Astrocyte (in vitro differentiated cells and primary cell): ENCODE measurements at regions not wholly inside any gene's neighbourhood (a gene's known extent, or its start where the extent isn't known, plus 50 kb on each side); places are given as distances from the start of the nearest gene placed in this dataset.

Experiments used
- DNase-seq: peaks from one replicate; pipeline ENCODE4 v3.0.0-alpha.2; 2010; ENCODE audit warnings: low read depth
- FAIRE-seq: peaks from 2 replicates; lab custom pipeline; 2011; peaks lifted over from hg19 to GRCh38; lab: Jason Lieb, UNC
- H2AFZ ChIP-seq: 2 replicates; pipeline ENCODE4 v1.6.0; 2012; ENCODE audit warnings: low read depth, low read length, inconsistent platforms
- H3K27ac ChIP-seq: 2 replicates; pipeline ENCODE4 v1.5.1; 2011; ENCODE audit warnings: low read depth, low read length, inconsistent platforms
- H3K27me3 ChIP-seq: 2 replicates; pipeline ENCODE4 v1.6.0; 2011; ENCODE audit warnings: low read length, inconsistent platforms; ENCODE audit not compliant: insufficient read depth
- H3K36me3 ChIP-seq: 2 replicates; pipeline ENCODE4 v1.5.1; 2011; ENCODE audit warnings: low read length, inconsistent platforms; ENCODE audit not compliant: insufficient read depth
- H3K4me1 ChIP-seq: 2 replicates; pipeline ENCODE4 v1.5.1; 2011; ENCODE audit warnings: low read length, inconsistent platforms; ENCODE audit not compliant: insufficient read depth
- H3K4me2 ChIP-seq: 2 replicates; pipeline ENCODE4 v1.6.0; 2012; ENCODE audit warnings: low read length, inconsistent platforms
- H3K4me3 ChIP-seq: 2 replicates; pipeline ENCODE4 v1.5.1; 2011; ENCODE audit warnings: low read depth, mild to moderate bottlenecking, low read length, inconsistent platforms; ENCODE audit not compliant: insufficient read depth
- H3K79me2 ChIP-seq: 2 replicates; pipeline ENCODE4 v1.6.0; 2012; ENCODE audit warnings: mild to moderate bottlenecking, low read length, inconsistent platforms; ENCODE audit not compliant: insufficient read depth
- H3K9ac ChIP-seq: 2 replicates; pipeline ENCODE4 v1.6.0; 2012; ENCODE audit warnings: mild to moderate bottlenecking, low read length, inconsistent platforms
- H3K9me3 ChIP-seq: 2 replicates; pipeline ENCODE4 v1.5.1; 2012; ENCODE audit warnings: low read depth, mild to moderate bottlenecking, low read length, inconsistent platforms; ENCODE audit not compliant: insufficient read depth
- H4K20me1 ChIP-seq: 2 replicates; pipeline ENCODE4 v1.6.0; 2012; ENCODE audit warnings: low read length, inconsistent platforms; ENCODE audit not compliant: insufficient read depth
- H3K27ac Mint-ChIP-seq: one replicate; pipeline ENCODE4 v1.8.0; 2021; ENCODE audit warnings: mild to moderate bottlenecking, mixed read lengths; ENCODE audit not compliant: unreplicated experiment
- H3K27me3 Mint-ChIP-seq: one replicate; pipeline ENCODE4 v1.8.0; 2021; ENCODE audit warnings: low read depth, mixed read lengths; ENCODE audit not compliant: unreplicated experiment
- H3K36me3 Mint-ChIP-seq: one replicate; pipeline ENCODE4 v1.8.0; 2021; ENCODE audit warnings: low read depth, mixed read lengths; ENCODE audit not compliant: unreplicated experiment
- H3K4me1 Mint-ChIP-seq: one replicate; pipeline ENCODE4 v1.8.0; 2021; ENCODE audit warnings: low read depth, mixed read lengths; ENCODE audit not compliant: unreplicated experiment
- H3K4me3 Mint-ChIP-seq: one replicate; pipeline ENCODE4 v1.8.0; 2021; ENCODE audit warnings: mild to moderate bottlenecking, moderate library complexity, mixed read lengths; ENCODE audit not compliant: unreplicated experiment
- H3K9me3 Mint-ChIP-seq: one replicate; pipeline ENCODE4 v1.8.0; 2021; ENCODE audit warnings: mild to moderate bottlenecking, mixed read lengths; ENCODE audit not compliant: unreplicated experiment
- CTCF ChIP-seq: IDR thresholded peaks from 2 replicates; pipeline ENCODE4 v1.5.1; 2011; ENCODE audit warnings: low read depth, mild to moderate bottlenecking, inconsistent platforms, low read length, moderate library complexity; ENCODE audit not compliant: insufficient read depth
- EZH2 ChIP-seq: IDR thresholded peaks from 2 replicates; pipeline ENCODE4 v1.6.1; 2012; ENCODE audit warnings: mild to moderate bottlenecking, low read length, inconsistent platforms; ENCODE audit not compliant: insufficient read depth

GRCh38 chr4:100852326-100852725, 334.5 kb upstream of the EMCN start:
- Histone ChIP-seq H3K27me3 (no peaks in the 10 kb centered on the region), H3K4me3 (no peak overlapping the region), H3K36me3 (no peaks in the 10 kb centered on the region), H3K9me3 (no peaks in the 10 kb centered on the region), H3K4me2 (no peak overlapping the region), H2AFZ (no peak overlapping the region), H3K27ac (no peak overlapping the region), H3K79me2 (no peaks in the 10 kb centered on the region), H3K4me1 (no peaks in the 10 kb centered on the region), H4K20me1 (no peaks in the 10 kb centered on the region), H3K9ac (no peak overlapping the region)
- DNase-seq (no peak), FAIRE-seq (no peak)
- H3K9me3 Mint-ChIP-seq = no peaks in the 10 kb centered on the region
- H3K4me1 Mint-ChIP-seq = no peaks in the 10 kb centered on the region
- H3K27ac Mint-ChIP-seq = no peak overlapping the region
- no peaks in the 10 kb centered on the region for H3K36me3 Mint-ChIP-seq
- no peak for TF ChIP-seq EZH2
- TF ChIP-seq CTCF = no peak
- no peaks in the 10 kb centered on the region for H3K27me3 Mint-ChIP-seq
- H3K4me3 Mint-ChIP-seq = no peak overlapping the region

GRCh38 chr4:100849319-100849718, 331.5 kb upstream of the EMCN start:
- Mint-ChIP-seq H3K36me3 (no peaks in the 10 kb centered on the region), H3K4me1 (no peaks in the 10 kb centered on the region), H3K27ac (no peak overlapping the region), H3K9me3 (no peaks in the 10 kb centered on the region), H3K4me3 (no peak overlapping the region), H3K27me3 (no peaks in the 10 kb centered on the region)
- FAIRE-seq = no peak
- DNase-seq = no peak
- H3K36me3 ChIP-seq = no peaks in the 10 kb centered on the region
- no peak overlapping the region for H3K4me2 ChIP-seq
- no peaks in the 10 kb centered on the region for H3K27me3 ChIP-seq
- TF ChIP-seq CTCF (no peak), EZH2 (no peak)
- H2AFZ ChIP-seq = no peak overlapping the region
- H3K79me2 ChIP-seq = no peaks in the 10 kb centered on the region
- no peak overlapping the region for H3K9ac ChIP-seq
- no peaks in the 10 kb centered on the region for H4K20me1 ChIP-seq
- no peak overlapping the region for H3K4me3 ChIP-seq
- H3K27ac ChIP-seq = no peak overlapping the region
- H3K9me3 ChIP-seq = no peaks in the 10 kb centered on the region
- H3K4me1 ChIP-seq = no peaks in the 10 kb centered on the region

- Histone ChIP-seq H3K4me2 (no peak overlapping the region), H3K27ac (no peak overlapping the region), H3K79me2 (no peaks in the 10 kb centered on the region), H2AFZ (no peak overlapping the region), H3K9me3 (no peaks in the 10 kb centered on the region), H3K4me3 (no peak overlapping the region), H3K4me1 (no peaks in the 10 kb centered on the region), H4K20me1 (no peaks in the 10 kb centered on the region), H3K27me3 (no peaks in the 10 kb centered on the region), H3K9ac (no peak overlapping the region), H3K36me3 (no peaks in the 10 kb centered on the region)
- Mint-ChIP-seq H3K27ac (no peak overlapping the region), H3K27me3 (no peaks in the 10 kb centered on the region), H3K4me1 (no peaks in the 10 kb centered on the region), H3K9me3 (no peaks in the 10 kb centered on the region), H3K36me3 (no peaks in the 10 kb centered on the region), H3K4me3 (no peak overlapping the region)
- no peak for TF ChIP-seq EZH2
- TF ChIP-seq CTCF = no peak
- no peak for DNase-seq
- FAIRE-seq = no peak
These were observed 331.0 kb upstream of the EMCN start for GRCh38 chr4:100848841-100849240.
